HG02973 (cell line): ENCODE measurements at regions not wholly inside any gene's neighbourhood (a gene's known extent, or its start where the extent isn't known, plus 50 kb on each side); places are given as distances from the start of the nearest gene placed in this dataset.
A peak's percentile ranks its signal among the peaks of the same experiment; 100 is the strongest.

ENCODE experiments used
- ATAC-seq: cut with Tn5 transposase; IDR thresholded peaks from one replicate; pipeline ENCODE4 v1.9.1; 2021; ENCODE audit warnings: moderate library complexity; ENCODE audit not compliant: unreplicated experiment

DNA sequence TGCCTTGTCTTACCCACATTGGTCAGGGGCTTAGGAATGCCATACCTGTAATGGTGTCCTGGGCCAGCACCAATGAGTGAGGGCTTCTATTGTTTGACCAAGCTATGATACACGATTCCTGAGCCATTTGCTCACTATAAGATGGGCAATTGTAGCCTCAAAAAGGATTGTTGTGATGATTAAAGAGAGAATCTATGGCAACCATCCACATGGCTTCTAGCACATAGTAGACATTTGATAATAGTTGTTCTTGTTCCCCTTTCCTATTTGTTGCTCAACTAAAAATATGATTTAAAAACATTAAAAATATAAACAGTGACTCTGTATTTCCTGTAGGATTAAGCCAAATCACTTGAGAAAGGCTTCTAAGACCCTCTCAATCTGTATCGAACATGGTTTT is 366.1 kb downstream of the PCNX1 start:
- no peak for ATAC-seq

DNA sequence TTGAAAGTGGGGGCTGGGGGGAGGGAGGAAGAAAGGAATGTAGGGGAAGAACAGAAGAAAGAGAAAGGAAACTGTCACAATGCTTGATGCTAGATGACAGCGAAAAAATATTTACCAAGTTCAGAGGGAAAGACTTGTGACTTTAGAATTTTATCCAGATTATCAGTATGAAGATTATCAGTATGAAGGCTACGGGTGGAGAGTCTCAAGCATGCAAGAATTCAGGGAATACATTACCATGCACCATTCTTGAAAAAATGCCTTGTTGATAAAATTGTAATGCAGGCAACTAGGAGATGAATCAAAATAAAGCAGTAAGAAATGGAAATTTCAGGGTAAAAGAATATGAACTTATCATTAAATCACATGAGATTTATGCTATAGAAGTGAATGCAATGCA is 376.8 kb downstream of the PCNX1 start:
- no peak for ATAC-seq

DNA sequence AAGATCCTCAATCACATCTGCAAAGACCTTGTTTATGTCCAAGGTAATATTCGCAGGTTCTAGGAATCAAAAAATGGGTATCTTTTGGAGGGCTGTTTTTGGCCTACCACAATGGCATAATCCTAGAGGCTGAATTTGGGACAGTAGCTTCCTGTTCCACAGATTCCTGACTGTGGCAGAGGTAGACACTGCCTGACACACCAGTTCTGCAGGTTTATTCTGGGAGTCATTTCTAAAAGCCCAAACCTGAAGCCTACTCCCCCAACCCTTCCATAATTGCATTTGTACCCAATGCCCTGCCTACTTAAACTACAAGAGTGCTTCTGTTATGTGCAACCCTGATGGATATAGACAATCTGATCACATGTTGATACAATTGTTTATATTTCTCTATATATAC is 378.9 kb downstream of the PCNX1 start:
- ATAC-seq, result no peak

DNA sequence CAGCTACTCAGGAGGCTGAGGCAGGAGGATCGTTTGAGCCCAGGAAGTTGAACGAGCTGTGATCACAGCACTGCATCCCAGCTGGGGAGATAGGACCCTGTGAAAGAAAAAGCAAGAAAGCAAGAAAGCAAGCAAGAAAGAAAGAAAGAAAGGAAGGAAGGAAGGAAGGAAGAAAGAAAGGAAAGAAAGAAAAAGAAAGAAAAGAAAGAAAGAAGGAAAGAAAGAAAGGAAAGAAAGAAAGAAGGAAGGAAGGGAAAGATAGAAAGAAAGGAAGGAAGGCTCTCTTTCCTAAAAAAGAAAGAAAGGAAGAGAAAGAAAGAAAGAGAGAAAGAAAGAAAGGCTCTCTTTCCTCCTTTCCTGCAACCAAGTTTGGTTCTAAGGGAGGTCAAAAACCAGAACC is 380.3 kb downstream of the PCNX1 start:
- ATAC-seq, result no peak

DNA sequence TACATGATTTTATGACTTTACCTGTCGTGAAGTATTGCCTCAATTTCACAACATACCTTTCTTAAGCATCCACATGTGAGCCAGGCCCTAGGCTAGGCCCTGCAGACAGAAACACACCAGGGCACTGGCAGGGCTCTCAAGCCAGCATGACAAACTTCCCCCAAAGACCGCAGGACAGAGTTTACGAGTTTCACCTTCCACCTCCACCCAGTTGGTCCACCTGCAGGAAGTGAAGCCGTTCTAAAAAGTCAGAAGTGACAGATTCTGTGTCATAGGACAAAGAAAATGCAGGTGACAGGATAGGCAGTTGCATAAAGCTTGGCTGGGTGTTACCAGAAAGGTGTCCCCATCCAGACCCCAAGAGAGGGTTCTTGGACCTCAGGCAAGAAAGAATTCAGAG is 382.3 kb downstream of the PCNX1 start:
- ATAC-seq, result no peak

DNA sequence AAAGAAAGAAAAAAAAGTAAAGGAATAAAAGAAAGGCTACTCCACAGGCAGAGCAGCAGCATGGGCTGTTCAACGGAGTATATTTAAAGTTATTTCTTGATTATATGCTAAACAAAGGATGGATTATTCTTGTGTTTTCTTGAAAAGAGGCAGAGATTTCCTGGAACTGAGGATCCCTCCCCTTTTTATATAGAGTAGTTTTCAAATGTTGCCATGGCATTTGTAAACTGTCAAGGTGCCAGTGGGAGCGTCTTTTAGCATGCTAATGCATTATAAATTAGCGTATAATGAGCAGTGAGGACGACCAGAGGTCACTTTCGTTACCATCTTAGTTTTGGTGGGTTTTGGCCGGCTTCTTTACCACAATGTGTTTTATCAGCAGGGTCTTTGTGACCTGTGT is 383.0 kb downstream of the PCNX1 start:
- ATAC-seq, result no peak

DNA sequence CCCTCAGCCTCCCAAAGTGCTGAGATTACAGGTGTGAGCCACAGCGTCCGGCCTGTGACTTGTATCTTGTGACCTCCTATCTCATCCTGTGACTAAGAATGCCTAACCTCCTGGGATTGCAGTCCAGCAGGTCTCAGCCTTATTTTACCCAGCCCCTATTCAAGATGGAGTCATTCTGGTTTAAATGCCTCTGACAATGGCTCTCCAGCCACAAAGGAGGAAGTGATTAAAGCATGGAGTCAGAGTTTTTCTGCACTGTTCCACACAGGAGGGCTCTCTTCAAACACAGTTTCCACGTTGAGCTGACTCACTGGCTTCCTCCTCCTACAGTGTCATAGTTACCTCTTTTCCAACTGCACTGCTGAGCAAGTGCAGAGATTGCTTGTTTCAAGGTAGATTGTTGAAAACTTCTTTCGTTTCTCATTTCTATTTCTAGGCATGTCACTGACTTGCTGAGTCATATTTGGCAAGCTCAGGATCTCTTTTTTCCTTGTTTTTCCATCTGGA is 383.8 kb downstream of the PCNX1 start:
- peak; percentile 59 for ATAC-seq

DNA sequence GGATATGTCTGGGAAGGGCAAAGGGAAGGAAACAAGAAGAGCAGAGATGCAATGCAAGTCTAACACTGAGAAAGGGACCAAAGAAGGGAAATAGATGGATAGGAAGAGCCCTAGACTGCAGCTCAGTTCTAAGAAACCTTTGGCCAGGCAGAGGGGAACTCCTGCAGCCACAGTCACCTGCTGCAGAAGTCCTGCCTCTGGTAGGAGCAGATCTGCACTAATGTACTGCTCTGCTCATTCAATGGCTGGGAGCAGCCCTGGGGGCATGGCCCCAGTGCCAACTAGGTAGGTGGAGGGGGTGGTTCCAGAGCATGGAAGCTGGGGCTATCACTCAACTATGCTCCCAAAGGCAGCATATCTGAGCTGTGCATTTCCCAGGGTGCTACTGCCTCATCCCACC is 388.9 kb downstream of the PCNX1 start:
- ATAC-seq, result no peak

DNA sequence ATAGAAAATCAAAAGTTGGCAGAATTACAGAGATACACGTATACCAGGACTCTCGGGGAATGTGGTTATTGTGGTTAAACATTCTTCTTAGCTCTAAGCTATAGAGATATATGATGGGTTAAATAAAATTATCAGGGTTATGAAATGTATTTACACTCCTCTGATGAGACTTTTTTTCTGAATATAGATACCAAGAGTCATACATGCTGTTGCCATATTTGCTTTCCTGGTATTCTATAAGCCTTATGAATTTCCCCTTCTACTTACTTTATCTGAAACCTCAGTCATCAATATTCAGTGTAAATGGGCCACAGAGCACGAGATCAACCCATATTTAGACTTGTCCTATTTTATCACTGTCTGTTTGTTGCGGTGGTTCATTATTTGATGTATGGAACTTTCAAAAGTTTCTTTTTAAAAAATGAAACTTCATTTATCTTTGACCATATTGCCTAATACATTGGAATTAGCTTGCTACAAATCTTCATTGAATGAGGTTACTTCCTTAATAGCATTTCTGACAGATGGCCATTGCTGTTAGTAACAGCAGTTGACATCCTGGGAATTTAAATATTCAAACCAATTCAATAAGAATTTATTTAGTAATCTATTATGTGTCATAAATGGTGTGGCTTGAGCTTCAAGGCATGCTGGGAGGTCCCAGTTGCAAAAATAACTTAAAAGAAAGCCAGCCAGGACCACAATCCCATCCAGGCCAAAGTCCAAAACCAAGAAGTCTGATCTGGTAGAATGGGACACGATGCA is 393.5 kb downstream of the PCNX1 start:
- ATAC-seq, result no peak

DNA sequence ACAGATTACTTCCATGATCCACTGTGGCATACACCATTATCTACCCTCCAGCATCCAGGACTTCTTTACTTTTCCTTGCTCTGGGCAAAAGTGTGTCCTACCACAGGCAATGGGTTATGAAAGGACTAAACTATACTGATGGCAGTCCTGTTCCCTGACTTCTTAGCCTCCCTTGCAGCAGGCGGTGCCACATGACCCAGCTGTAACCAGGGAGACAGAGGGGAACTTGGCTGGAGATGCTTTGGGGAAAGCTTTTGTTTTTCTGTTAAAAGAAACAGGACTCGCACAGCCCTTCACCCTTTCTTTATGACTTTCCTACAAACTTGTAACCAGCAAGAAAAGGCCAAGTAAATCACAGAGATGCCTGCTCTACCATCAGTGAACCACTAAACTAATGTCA is 394.4 kb downstream of the PCNX1 start:
- ATAC-seq, result no peak

DNA sequence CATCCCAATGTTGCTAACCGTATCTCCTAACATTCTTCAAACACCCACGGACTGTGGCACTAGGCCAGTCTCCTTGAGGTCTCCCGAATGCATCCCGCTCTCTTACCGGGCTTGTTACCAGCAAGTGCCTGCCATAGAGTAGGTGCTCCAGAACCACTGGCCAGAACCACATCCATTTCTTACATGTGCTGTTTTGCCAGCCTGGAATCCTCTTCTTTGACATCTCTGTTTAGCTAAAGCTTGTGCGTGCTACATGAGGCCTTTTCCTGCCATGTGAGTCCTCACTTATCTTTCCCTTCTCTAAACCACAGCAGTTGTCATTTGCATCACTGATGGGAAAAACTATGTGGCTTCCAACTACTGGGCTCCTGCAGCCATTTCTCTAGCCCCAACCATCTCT is 397.4 kb downstream of the PCNX1 start:
- ATAC-seq, result no peak

DNA sequence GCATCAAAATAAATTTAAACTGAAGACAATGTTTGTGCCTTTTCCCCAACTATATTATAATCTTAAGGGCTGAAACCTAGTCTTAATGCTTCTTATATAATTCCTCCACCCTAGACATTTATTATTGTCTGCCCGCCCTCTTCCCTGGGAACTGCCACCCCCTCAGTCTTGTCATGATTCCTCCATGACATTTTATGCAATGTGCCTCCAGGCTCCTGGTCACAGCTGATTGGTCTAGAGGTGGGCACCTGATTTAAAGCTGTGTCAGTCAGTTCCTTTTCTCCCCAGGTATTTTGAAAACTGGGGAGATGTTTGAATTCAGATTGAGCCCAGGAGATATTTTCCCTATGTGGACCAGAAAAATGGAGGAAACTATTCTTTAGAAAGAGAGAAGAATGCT is 401.4 kb downstream of the PCNX1 start:
- ATAC-seq, result no peak

DNA sequence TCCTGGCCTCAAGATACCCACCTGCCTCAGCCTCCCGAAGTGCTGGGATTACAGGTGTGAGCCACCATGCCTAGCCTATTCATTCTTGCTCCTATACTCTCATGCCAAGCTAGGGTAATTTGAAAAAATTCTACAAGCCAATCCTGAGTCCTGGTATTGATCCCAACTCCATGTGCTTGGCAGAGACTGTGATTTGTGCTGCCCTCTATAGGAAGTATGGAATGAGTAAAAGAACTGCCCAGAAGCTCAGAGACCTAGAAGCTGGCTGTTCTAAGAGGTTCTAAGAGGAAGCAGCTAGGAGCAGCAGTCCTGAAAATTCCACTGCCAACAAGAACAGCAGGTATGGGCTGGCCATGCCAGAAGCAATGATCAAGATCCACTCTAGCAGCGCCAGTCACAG is 402.5 kb downstream of the PCNX1 start:
- ATAC-seq, result no peak

DNA sequence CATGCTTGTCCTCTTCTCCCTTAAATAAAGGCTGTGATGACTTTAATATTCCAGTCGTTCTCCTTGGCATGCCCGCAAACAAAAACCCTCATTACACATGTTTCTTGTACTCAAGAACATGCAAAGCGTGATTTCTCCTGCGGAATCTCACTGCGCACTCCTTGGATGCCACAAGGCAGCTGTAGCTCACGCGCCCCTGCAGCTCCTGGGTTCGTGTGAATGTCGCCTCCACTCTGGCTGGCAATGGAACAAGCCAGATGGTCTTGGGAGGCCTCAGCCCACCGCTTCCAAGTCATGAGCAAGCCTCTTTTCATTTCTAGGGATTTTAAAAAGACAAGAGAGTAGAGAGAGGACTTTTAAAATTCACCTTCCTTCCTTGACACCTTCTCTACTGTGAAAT is 403.8 kb downstream of the PCNX1 start:
- ATAC-seq, result no peak

DNA sequence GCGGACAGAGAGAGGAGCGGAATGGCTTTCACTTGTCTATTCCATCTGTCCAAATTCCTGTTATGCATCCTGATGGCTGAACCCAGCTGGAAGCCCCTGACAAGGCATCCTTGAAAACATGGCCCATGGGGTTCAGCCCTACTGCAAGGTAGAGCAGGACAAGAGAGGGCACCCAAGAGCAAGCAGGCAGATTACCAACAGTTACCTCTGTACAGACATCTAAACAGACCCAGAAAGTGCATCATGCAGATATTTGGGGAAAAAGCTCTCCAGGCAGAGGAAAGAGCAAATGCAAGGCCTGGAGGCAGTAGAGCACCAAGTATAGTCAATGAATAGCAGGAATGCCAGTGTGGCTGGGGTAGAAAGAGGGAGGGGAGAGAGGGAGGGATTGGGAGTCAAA is 407.5 kb downstream of the PCNX1 start:
- no peak for ATAC-seq

DNA sequence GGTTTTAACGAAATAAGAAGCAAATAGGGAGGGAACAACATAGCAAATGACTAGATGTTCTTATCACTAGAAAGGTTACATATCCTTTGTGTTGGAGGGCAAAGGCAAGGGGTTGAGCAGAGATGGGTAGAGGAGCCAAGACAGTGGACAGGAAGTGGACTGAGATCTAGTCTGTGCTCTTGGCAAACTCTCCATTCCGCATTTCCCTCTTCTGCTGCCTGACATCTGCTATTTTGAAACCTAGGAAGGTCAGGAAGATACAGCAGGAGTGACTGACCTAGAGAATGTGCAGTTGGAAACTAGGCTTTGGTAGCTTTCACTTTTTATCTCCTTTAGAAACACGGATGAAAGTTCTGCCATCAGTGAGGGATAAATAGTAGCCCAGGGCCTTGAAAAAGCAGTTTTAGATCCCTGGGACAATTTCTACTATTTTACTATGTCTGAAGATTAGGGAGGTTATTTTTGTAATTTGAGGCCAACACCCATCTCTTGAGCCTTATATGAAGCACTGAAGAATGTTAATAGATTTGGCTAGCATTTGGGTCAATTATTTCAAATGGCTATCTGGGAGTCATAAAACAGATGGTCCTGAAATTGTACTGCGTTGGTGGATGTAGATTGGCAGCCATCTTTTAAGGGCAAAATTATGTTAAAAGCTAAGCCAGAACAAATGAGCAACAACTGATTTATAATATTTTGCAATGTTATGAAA is 410.3 kb downstream of the PCNX1 start:
- ATAC-seq, result no peak

DNA sequence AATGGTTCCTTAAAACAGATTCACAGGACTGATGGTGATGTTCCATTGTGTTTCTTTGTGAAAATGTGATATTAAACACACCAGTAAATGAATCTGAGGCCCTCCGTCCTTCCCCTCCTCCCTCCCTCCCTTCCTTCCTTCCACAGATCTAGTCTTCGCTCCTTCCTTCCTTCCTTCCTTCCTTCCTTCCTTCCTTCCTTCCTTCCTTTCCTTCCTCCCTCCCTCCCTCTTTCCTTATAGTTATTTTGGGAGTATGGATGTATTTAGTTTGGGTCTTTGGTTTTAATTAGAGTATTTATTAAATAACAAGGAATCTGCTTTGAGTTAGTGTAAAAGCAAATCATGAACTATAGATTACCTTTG is 410.8 kb downstream of the PCNX1 start:
- ATAC-seq, result no peak

DNA sequence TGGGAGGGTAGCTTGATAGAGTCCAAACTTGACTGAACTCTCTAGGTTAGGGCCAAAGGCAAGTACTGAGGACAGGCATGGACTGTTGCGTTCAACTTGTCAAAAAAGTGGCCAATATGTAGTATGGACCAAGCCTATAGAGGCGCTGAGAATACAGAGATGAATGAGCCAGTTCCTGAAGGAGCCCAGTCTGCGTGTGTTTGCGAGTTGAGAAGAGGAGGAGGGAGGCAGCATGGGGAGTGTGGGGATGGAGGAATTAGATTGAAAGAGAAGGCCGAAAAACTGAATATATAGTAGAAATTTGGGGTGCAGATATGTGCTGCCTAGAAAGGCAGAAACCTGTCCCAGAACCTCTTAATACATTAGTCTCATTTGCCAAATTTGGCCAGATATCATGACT is 412.4 kb downstream of the PCNX1 start:
- no peak for ATAC-seq

DNA sequence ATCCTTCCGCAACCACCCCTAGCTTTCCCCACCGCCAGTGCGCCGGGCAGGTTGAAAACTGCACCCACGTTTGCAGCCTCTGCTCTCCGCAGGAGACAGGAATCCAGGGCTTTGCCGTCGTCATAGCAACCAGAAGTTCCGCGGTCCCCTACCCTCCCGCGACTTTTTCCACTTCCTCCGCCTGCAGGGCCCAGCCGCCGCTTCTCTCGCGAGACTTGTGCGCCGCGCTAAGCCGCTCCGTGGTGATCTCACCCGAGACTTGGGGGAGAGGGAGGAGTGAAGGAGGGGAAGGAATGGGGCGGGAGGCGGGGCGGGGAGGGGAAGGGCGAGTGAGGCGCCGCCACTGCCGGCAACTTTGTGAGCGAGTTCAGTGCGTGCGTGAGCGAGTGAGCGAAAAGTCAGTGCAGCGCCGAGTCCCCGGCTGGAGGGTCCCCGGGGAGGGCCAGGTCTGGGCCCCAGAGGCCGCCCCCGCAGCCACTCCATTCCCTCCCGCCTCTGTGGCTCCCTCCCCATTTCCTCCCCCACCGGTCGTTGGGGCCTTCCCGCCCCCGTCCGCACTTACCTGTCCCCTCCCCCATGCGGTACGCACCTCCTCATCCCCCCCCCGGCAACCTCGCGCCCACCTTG is 413.0 kb downstream of the PCNX1 start, which contains the start of gene SIPA1L1:
Gene SIPA1L1 (plus strand): TSS at position 370 of the 627 bp plus-strand sequence.
- ATAC-seq, result peak; percentile 70

DNA sequence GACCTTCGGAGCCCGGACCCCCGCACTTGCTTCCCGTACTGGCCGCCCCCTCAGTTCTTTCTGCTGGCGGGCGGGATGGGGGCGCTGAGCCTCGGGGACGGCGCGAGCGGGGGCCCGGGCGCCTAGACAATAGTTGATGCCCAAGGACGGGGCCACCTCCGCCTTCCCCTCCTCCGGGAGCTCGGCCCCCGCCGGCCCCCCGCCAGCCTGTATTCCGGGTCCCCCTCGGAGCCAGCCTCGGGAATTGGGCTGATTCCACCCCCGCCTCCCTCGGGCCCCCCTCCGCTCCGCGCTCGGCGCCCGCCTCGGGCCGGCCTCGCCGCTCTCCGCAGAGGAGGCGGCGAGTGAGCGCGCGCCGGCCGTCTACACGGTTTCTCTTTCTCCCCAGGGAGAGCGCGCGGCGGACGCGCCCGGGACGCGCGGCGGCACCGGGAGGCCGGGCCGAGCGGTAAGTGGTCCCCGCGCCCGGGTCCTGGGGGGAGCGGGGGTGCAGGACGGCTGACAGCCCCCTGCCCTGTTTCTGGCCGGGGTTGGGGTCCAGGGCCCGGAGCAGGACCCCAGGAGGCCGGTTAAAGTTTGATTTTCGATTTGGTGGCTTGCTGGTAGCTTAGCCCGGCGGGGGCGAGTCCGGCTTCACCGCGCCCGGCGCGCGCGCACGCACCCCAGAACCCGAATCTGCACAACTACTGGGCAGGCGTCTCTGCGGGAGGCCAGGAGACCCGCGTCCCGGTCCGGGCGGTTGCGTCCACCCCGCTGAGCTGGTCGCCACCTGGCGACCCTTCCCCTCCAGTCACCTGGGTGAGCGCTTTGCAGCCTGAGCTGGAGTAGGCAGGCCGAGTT is 413.7 kb downstream of the PCNX1 start:
- peak; percentile 26 for ATAC-seq
